SK-MEL-5 (cell line): ENCODE measurements at regions not wholly inside any gene's neighbourhood (a gene's known extent, or its start where the extent isn't known, plus 50 kb on each side); places are given as distances from the start of the nearest gene placed in this dataset.

Experiments used
- DNase-seq: peaks from one replicate; pipeline ENCODE4 v3.0.0-alpha.2; 2016; ENCODE audit warnings: low read depth, low spot score
- in situ Hi-C: cut with HindIII; loops from 2 replicates; pipeline ENCODE4 v1.10.0; 2016; ENCODE audit warnings: low sequenced_read_pairs, high pct_unique_total_duplicates, low pct_unique_long_range_greater_than_20kb

GRCh38 chr7:86930554-86931307 lies 128.7 kb downstream of the ELAPOR2 start:
- DNase-seq, result no peak
- in situ Hi-C loops, result no loop called here

- in situ Hi-C loops, result no loop called here
- no peak for DNase-seq
These were observed 130.0 kb downstream of the ELAPOR2 start for GRCh38 chr7:86929293-86930109.

- in situ Hi-C loops, result no loop called here
These were observed 131.1 kb downstream of the ELAPOR2 start for GRCh38 chr7:86928308-86928707.

GRCh38 chr7:86926732-86927131 lies 132.7 kb downstream of the ELAPOR2 start:
- peak; percentile 86 for DNase-seq
- in situ Hi-C loops, result no loop called here

More at GRCh38 chr7:86928308-86928707, 131.1 kb downstream of the ELAPOR2 start:
- DNase-seq, result no peak

GRCh38 chr7:86925221-86925620 lies 134.2 kb downstream of the ELAPOR2 start:
- no peak for DNase-seq
- in situ Hi-C loops, result no loop called here

- in situ Hi-C loops, result no loop called here
- no peak for DNase-seq
These were observed 135.9 kb downstream of the ELAPOR2 start for GRCh38 chr7:86923527-86923926.

GRCh38 chr7:86920154-86920553 lies 139.3 kb downstream of the ELAPOR2 start:
- in situ Hi-C loops, result no loop called here
- DNase-seq, result no peak

GRCh38 chr7:86918245-86918644 lies 141.2 kb downstream of the ELAPOR2 start:
- no peak for DNase-seq
- in situ Hi-C loops, result no loop called here

- DNase-seq, result no peak
- in situ Hi-C loops, result no loop called here
These were observed 143.1 kb downstream of the ELAPOR2 start for GRCh38 chr7:86916277-86916825.

GRCh38 chr7:86914551-86914950 lies 144.9 kb downstream of the ELAPOR2 start:
- in situ Hi-C loops, result no loop called here
- peak; percentile 64 for DNase-seq
